ENCODE measurements at regions not wholly inside any gene's neighbourhood (a gene's known extent, or its start where the extent isn't known, plus 50 kb on each side); places are given as distances from the start of the nearest gene placed in this dataset.

DNA sequence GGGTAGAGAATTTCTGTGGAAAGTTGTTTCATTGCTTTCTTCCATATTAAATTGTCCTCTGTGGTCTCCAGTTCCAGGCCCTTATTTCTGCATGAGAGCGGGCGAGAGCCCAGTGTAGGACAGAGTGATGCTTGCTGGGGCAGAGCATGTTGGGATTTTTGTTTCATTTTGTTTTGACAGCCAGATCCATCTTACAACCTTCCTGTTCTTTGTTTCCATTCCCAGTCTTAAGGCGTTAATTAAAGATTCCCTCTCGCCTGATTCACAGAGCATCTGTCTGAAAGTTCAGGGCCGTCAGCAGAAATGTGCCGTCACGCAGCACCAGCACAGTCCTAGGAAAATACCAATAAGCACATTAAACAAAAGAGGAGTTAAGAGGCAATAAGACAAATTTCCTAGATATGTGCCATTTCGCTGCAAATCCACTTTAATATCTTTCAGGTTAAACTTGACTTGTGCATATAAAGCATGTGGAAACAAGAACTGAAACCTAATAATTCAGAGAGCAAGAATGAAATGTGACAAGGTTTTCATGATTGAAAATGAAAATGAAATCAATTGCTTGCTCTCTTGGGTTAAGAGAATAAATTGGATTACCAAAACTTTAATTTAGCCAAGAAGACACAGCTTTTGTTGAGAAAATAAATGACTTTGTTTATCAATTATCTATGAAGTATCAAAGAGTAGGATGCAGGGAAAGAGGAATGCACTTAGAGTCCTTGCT, 210.7 kb upstream of the SLC10A2 start:
- TF ChIP-seq, protein P1, sequence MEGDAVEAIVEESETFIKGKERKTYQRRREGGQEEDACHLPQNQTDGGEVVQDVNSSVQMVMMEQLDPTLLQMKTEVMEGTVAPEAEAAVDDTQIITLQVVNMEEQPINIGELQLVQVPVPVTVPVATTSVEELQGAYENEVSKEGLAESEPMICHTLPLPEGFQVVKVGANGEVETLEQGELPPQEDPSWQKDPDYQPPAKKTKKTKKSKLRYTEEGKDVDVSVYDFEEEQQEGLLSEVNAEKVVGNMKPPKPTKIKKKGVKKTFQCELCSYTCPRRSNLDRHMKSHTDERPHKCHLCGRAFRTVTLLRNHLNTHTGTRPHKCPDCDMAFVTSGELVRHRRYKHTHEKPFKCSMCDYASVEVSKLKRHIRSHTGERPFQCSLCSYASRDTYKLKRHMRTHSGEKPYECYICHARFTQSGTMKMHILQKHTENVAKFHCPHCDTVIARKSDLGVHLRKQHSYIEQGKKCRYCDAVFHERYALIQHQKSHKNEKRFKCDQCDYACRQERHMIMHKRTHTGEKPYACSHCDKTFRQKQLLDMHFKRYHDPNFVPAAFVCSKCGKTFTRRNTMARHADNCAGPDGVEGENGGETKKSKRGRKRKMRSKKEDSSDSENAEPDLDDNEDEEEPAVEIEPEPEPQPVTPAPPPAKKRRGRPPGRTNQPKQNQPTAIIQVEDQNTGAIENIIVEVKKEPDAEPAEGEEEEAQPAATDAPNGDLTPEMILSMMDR (conservative IDR thresholded peaks at IDR 0.05; ENCODE audit: low read length) = no peak
- no peak for TF ChIP-seq EZH2phosphoT487 (IDR thresholded peaks at IDR 0.05; ENCODE audit: borderline replicate concordance, low read depth, low read length)

All from OCI-LY7 (cell line).